HUES6 (cell line): ENCODE measurements at regions not wholly inside any gene's neighbourhood (a gene's known extent, or its start where the extent isn't known, plus 50 kb on each side); places are given as distances from the start of the nearest gene placed in this dataset.
"Not testable (repeated sequence)": the region's sequence is repeated elsewhere in the genome, so short reads cannot be mapped to it uniquely, and the experiment has no call there.

ENCODE experiments used
- H3K27ac ChIP-seq: 2 replicates; pipeline ENCODE4 v1.7.0; 2013; ENCODE audit warnings: low read depth, mild to moderate bottlenecking, low read length, inconsistent platforms
- H3K27me3 ChIP-seq: 2 replicates; pipeline ENCODE4 v1.6.1; 2013; ENCODE audit warnings: low read length; ENCODE audit not compliant: control insufficient read depth, insufficient read depth
- H3K36me3 ChIP-seq: 2 replicates; pipeline ENCODE4 v1.6.1; 2013; ENCODE audit warnings: low read length; ENCODE audit not compliant: control insufficient read depth, insufficient read depth
- H3K4me1 ChIP-seq: 2 replicates; pipeline ENCODE4 v1.6.1; 2013; ENCODE audit warnings: low read length; ENCODE audit not compliant: control insufficient read depth, insufficient read depth
- H3K4me3 ChIP-seq: 2 replicates; pipeline ENCODE4 v1.5.1; 2013; ENCODE audit warnings: low read depth, low read length
- H3K9ac ChIP-seq: one replicate; pipeline ENCODE4 v1.6.1; 2013; ENCODE audit warnings: mild to moderate bottlenecking, low read length
- H3K9me3 ChIP-seq: 2 replicates; pipeline ENCODE4 v1.6.1; 2013; ENCODE audit warnings: low read depth, low read length; ENCODE audit not compliant: control insufficient read depth, insufficient read depth

- Histone ChIP-seq H3K27ac (no peak overlapping the region), H3K4me3 (no peak overlapping the region), H3K9me3 (peaks cover 14% of the 10 kb centered on the region), H3K4me1 (no peaks in the 10 kb centered on the region), H3K9ac (no peak overlapping the region), H3K36me3 (no peaks in the 10 kb centered on the region; the same call in 1 of the 2 replicates), H3K27me3 (no peaks in the 10 kb centered on the region)
These were observed 82.2 kb upstream of the KCTD1 start for GRCh38 chr18:26630596-26630995.

- H3K9ac ChIP-seq, result no peak overlapping the region
- no peaks in the 10 kb centered on the region; the same call in none of the 2 replicates for H3K36me3 ChIP-seq
- no peaks in the 10 kb centered on the region for H3K4me1 ChIP-seq
- H3K27me3 ChIP-seq, result no peaks in the 10 kb centered on the region
- H3K4me3 ChIP-seq, result no peak overlapping the region
- no peak overlapping the region for H3K27ac ChIP-seq
- H3K9me3 ChIP-seq, result peaks cover 39% of the 10 kb centered on the region
These were observed 79.7 kb upstream of the KCTD1 start for GRCh38 chr18:26628017-26628416.

- no peak overlapping the region for H3K4me3 ChIP-seq
- no peaks in the 10 kb centered on the region for H3K27me3 ChIP-seq
- H3K9ac ChIP-seq, result no peak overlapping the region
- no peaks in the 10 kb centered on the region; the same call in none of the 2 replicates for H3K36me3 ChIP-seq
- no peak overlapping the region for H3K27ac ChIP-seq
- H3K4me1 ChIP-seq, result no peaks in the 10 kb centered on the region
- peaks cover 43% of the 10 kb centered on the region for H3K9me3 ChIP-seq
These were observed 76.1 kb upstream of the KCTD1 start for GRCh38 chr18:26624443-26624842.

- H3K9me3 ChIP-seq, result peaks cover 43% of the 10 kb centered on the region
- not testable (repeated sequence) for H3K9ac ChIP-seq, H3K36me3 ChIP-seq, H3K4me1 ChIP-seq, H3K4me3 ChIP-seq, H3K27ac ChIP-seq, H3K27me3 ChIP-seq
These were observed 75.0 kb upstream of the KCTD1 start for GRCh38 chr18:26623314-26623713.

- Histone ChIP-seq H3K9ac (no peak overlapping the region), H3K27me3 (no peaks in the 10 kb centered on the region), H3K4me1 (no peaks in the 10 kb centered on the region; the same call in 1 of the 2 replicates), H3K9me3 (peaks cover 37% of the 10 kb centered on the region), H3K4me3 (no peak overlapping the region), H3K27ac (no peak overlapping the region), H3K36me3 (no peaks in the 10 kb centered on the region; the same call in none of the 2 replicates)
These were observed 73.0 kb upstream of the KCTD1 start for GRCh38 chr18:26621161-26622026.

GRCh38 chr18:26619350-26619749 is 71.0 kb upstream of the KCTD1 start:
- no peaks in the 10 kb centered on the region; the same call in 1 of the 2 replicates for H3K36me3 ChIP-seq
- H3K27me3 ChIP-seq, result no peaks in the 10 kb centered on the region
- H3K27ac ChIP-seq, result no peak overlapping the region
- H3K4me3 ChIP-seq, result no peak overlapping the region
- peaks cover 17% of the 10 kb centered on the region for H3K9me3 ChIP-seq
- H3K9ac ChIP-seq, result no peak overlapping the region
- H3K4me1 ChIP-seq, result peaks cover 8% of the 10 kb centered on the region

GRCh38 chr18:26618135-26618534 is 69.8 kb upstream of the KCTD1 start:
- H3K9ac ChIP-seq, result no peak overlapping the region
- H3K27ac ChIP-seq, result no peak overlapping the region
- no peak overlapping the region for H3K4me3 ChIP-seq
- H3K9me3 ChIP-seq, result peaks cover 6% of the 10 kb centered on the region
- H3K4me1 ChIP-seq, result peaks cover 13% of the 10 kb centered on the region
- no peaks in the 10 kb centered on the region for H3K36me3 ChIP-seq
- H3K27me3 ChIP-seq, result no peaks in the 10 kb centered on the region

GRCh38 chr18:26617151-26617554 is 68.8 kb upstream of the KCTD1 start:
- Histone ChIP-seq H3K27ac (no peak overlapping the region), H3K36me3 (no peaks in the 10 kb centered on the region), H3K4me3 (no peak overlapping the region), H3K9ac (no peak overlapping the region), H3K9me3 (no peaks in the 10 kb centered on the region), H3K4me1 (peaks cover 13% of the 10 kb centered on the region), H3K27me3 (no peaks in the 10 kb centered on the region)

- H3K27me3 ChIP-seq, result no peaks in the 10 kb centered on the region
- peaks cover 13% of the 10 kb centered on the region for H3K4me1 ChIP-seq
- H3K27ac ChIP-seq, result no peak overlapping the region
- no peaks in the 10 kb centered on the region for H3K9me3 ChIP-seq
- no peak overlapping the region for H3K4me3 ChIP-seq
- H3K36me3 ChIP-seq, result no peaks in the 10 kb centered on the region
- no peak overlapping the region for H3K9ac ChIP-seq
These were observed 66.0 kb upstream of the KCTD1 start for GRCh38 chr18:26614374-26614773.
